ENCODE measurements at regions not wholly inside any gene's neighbourhood (a gene's known extent, or its start where the extent isn't known, plus 50 kb on each side); places are given as distances from the start of the nearest gene placed in this dataset.

DNA sequence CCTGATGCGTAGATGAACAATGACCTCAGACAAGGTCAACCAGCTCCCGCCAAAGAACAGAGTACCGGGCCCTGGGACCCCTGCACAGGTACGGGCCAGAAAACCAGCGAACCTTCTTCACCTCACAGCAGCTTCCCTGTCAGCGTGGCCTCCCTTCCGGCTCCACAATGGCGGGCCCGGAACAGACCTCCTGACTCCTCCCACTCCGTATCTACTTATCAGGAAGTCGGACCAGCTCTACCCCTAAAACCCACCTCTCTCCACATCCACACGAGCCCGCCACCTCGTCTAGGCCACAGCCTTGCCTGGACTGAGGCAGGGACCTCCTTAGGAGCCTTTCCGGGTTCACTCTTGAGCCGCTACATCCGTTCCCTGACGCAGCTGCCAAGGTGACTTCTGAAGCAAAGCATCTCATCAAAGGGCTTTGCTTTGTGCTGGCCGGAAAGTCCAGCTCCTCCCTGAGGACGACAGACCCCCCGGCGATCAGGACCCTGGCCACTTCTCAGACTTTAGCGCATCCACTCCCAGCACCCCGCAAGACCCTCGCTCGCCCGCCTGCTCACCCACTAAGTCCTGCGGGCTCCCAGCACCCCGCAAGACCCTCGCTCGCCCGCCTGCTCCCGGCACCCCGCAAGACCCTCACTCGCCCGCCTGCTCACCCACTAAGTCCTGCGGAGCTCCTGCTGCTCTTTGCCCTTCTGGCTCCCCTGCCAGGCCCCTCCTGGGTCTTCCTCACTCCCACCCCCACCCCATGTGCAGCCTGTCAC, 308.3 kb upstream of the FOXQ1 start:
- H3K27ac ChIP-seq, result no peak overlapping the region
- TF ChIP-seq, protein P1, sequence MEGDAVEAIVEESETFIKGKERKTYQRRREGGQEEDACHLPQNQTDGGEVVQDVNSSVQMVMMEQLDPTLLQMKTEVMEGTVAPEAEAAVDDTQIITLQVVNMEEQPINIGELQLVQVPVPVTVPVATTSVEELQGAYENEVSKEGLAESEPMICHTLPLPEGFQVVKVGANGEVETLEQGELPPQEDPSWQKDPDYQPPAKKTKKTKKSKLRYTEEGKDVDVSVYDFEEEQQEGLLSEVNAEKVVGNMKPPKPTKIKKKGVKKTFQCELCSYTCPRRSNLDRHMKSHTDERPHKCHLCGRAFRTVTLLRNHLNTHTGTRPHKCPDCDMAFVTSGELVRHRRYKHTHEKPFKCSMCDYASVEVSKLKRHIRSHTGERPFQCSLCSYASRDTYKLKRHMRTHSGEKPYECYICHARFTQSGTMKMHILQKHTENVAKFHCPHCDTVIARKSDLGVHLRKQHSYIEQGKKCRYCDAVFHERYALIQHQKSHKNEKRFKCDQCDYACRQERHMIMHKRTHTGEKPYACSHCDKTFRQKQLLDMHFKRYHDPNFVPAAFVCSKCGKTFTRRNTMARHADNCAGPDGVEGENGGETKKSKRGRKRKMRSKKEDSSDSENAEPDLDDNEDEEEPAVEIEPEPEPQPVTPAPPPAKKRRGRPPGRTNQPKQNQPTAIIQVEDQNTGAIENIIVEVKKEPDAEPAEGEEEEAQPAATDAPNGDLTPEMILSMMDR (conservative IDR thresholded peaks at IDR 0.05; ENCODE audit: low read depth), result no peak
- CTCF ChIA-PET, result interaction anchor here (0.6 kb wide), 2 partner anchors 252 to 331 kb away, joined by 3 read pairs; no protein-coding TSS in a partner anchor
- DNase-seq (ENCODE audit: low spot score), result no peak
- POLR2A ChIA-PET (ENCODE audit: low non-redundant PET), result no interaction called here

DNA sequence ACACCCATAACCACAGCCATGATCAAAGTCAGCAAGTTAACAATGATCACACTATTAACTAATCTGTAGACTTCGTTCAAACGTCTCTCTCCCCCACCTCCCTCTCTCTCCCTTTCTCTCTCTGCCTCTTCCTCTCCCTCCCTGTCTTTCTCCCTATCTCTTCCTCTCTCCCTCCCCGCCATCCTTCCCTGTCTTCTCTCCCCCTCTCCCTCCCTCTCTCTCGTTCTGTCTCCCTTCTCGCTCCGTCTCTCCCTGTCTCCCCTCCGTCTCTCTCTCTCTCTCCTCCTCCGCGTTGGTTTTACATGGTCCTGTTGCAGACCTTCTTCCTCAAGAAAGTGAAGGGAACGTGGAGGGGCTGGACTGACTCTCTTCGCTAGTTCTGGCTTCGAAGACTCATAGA, 308.9 kb upstream of the FOXQ1 start:
- H3K27ac ChIP-seq, result no peak overlapping the region
- no peak for DNase-seq (ENCODE audit: low spot score)
- POLR2A ChIA-PET (ENCODE audit: low non-redundant PET), result no interaction called here
- CTCF ChIA-PET, result interaction anchor here (0.6 kb wide), 2 partner anchors 251 to 378 kb away, joined by 3 read pairs; no protein-coding TSS in a partner anchor
- TF ChIP-seq, protein P1 (conservative IDR thresholded peaks at IDR 0.05; ENCODE audit: low read depth), result no peak

DNA sequence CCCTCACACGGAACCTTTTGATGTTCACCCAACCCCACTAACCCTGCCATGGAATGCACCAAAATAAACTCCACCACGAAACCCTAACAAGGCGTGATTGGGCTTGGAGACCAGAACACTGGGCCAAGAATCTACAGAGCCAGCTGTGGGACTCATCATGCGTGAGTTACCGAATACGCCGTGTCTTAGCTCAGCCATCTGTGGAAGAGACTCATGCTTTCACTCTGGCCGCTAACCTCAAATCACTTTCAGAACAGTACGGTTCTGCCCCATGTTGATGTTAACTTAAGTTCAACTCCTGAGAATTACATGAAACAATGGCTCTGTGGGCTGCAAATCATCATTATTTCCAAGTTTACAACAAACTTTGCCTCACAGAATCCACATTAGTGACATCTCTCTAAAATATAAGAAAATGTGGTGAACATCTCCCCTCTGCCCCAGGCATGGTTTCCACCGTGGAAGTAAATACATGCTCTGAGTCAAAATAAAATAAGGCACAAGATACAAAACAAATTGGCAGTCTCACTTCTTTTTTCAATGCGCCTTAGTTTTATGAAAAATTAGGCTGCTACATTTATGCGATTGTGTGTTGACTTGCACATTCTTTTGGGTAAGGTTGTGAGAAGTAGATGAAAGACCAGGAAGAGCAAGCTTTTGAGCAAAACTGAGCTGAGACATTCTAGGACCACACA, 308.9 kb upstream of the EXOC2 start:
- no peak overlapping the region for H3K27ac ChIP-seq
- POLR2A ChIA-PET (ENCODE audit: low non-redundant PET), result no interaction called here
- TF ChIP-seq, protein P1 (conservative IDR thresholded peaks at IDR 0.05; ENCODE audit: low read depth), result no peak
- DNase-seq (ENCODE audit: low spot score), result no peak
- CTCF ChIA-PET, result no interaction called here

DNA sequence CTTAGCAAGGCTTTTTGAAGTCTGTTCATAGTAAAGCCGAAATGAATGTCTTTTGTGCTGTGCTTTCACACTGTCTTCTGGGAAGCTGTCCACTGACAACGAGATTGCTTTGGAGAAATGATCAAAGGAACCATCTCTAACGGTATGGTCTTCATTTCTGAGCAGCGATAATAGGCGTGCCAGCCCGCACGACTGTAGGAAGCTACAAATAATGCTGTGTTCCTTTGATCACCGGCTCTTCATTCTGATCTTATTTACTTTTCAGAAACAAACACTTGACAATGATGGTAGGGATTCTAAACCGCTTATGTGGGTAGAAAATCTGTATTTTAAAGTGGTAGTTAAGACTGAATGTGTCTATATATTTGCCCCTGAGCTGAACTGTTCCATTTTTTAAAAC, 306.6 kb upstream of the EXOC2 start:
- ChIA-PET CTCF (no interaction called here), POLR2A (ENCODE audit: low non-redundant PET) (no interaction called here)
- no peak overlapping the region for H3K27ac ChIP-seq
- DNase-seq (ENCODE audit: low spot score), result no peak
- TF ChIP-seq, protein P1 (conservative IDR thresholded peaks at IDR 0.05; ENCODE audit: low read depth), result no peak

DNA sequence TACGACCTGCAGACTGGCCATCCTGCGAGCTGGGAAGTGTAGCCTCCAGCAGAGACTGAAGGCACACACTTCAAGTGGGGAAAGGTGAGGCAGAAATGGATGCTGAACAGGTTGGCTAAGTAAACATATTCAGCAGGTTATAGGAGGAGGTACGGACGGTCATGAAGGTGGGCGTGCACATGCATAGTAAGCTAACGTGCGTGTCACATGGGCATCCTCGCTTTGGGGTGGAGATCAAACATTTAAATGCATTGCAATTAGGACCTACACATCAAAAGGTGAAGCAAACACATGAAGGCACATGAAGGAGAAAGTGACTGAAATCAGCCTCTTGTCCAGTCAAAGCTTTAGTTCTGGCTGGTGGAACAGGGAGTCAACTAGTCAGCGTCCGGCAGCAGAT, 305.6 kb upstream of the EXOC2 start:
- CTCF ChIA-PET, result no interaction called here

DNA sequence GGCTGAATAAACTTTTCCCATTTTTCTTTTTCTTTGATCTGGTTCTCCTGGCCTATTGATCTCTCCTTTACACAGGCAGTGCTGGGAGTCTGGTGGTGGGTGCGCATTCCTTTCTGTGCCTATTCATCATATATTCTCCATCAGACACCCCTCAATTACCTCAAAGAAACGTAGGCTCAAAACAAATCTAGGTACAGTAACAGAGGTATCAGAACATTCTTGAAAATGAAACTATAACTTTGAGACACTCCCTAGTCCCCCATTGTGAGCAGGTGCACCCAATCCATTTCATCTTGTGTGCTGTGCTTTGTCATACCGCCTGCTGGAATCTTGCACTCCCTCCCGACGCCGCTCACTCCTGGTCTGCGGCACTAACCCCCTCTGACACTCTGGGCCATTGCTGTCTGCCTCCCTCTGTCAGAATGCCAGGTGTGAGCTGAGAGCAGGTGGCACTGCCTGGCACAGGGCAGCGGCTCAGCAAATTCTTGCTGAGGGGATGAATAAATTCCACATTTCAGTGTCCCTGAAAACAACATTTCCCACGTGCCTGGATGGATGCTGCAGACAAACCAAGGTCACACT, 303.4 kb upstream of the EXOC2 start:
- DNase-seq (ENCODE audit: low spot score), result no peak
- H3K27ac ChIP-seq, result no peak overlapping the region
- TF ChIP-seq, protein P1 (conservative IDR thresholded peaks at IDR 0.05; ENCODE audit: low read depth), result no peak
- ChIA-PET CTCF (no interaction called here), POLR2A (ENCODE audit: low non-redundant PET) (no interaction called here)

More for the DNA sequence above, 305.6 kb upstream of the EXOC2 start:
- DNase-seq (ENCODE audit: low spot score), result no peak
- TF ChIP-seq, protein P1 (conservative IDR thresholded peaks at IDR 0.05; ENCODE audit: low read depth), result no peak
- POLR2A ChIA-PET (ENCODE audit: low non-redundant PET), result no interaction called here
- no peak overlapping the region for H3K27ac ChIP-seq

All from RWPE1 (cell line).